ENCODE measurements at regions not wholly inside any gene's neighbourhood (a gene's known extent, or its start where the extent isn't known, plus 50 kb on each side); places are given as distances from the start of the nearest gene placed in this dataset.

DNA sequence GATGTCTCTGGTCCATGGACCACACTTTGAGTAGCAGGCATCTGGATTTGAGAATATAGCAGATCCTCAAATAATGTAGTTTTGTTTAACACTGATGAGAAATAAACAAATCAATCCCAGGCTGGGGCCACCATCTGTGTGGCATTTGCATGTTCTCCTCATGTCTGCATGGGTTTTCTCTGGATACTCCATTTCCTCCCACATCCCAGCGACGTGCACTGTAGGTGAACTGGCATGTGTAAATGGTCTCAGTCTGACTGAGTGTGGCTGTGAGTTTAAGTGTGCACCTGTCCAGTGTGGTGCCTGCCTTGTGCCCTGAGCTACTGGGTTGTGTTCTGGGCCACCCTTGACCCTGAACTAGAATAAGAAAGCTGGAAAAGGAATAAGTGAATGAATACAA is 66.3 kb upstream of the NANOGP8 start:
- DNase-seq, result no peak

DNA sequence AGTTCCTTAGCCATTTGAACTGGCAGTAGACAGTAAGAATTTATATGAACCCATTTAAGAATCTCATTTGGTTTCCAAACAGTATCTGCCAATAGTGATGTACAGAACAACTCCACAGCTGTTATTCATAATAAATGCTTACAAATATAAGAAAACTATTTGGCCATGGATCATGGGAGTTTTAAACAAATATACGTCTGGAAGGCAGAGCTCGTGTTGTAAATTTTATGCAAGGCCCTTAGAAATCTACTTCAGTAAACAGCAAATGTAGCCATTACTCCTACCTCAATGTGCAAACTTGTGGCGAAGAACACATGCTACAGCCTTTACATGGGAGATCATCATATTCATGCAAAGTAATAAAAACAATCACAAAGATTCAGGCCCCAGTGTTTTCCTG is 65.3 kb upstream of the NANOGP8 start:
- no peak for DNase-seq

DNA sequence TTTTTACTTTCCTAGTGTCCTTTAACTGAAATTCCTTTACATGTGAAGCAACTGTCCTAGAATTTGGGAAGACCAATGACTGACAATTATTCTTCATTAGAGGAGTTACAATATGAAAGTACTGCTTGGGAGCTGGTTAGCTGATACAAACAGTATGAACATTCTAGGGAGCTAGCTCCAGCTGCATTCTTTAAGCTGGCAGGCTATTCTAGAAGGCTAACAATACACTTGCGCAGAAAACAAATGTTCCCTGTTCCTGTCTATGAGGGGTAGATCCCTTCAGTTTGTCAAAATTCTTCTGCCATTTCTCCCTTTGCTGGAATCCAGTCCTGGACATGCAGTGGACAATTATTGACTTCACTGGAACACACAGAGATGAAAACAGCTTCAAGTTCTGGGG is 60.2 kb upstream of the NANOGP8 start:
- DNase-seq, result no peak

DNA sequence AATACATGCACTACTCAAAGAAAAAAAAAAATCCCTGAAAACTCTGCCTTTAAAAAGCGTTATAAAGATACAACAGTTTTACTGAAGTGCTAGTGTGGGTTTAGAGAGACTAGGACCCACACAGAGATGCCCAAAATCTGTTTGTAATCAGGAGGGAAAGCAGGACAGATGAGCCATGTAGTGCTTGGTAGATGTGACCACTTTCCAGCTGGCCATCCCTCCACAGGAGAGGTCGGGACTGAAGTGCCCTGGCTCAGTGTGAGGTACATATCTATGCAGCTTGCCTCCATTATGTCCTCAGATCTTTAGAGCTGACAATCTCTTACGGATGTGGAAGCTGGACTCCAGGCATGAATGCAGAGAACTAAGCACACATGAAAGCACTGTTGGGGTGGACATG is 57.5 kb upstream of the NANOGP8 start:
- DNase-seq, result no peak

DNA sequence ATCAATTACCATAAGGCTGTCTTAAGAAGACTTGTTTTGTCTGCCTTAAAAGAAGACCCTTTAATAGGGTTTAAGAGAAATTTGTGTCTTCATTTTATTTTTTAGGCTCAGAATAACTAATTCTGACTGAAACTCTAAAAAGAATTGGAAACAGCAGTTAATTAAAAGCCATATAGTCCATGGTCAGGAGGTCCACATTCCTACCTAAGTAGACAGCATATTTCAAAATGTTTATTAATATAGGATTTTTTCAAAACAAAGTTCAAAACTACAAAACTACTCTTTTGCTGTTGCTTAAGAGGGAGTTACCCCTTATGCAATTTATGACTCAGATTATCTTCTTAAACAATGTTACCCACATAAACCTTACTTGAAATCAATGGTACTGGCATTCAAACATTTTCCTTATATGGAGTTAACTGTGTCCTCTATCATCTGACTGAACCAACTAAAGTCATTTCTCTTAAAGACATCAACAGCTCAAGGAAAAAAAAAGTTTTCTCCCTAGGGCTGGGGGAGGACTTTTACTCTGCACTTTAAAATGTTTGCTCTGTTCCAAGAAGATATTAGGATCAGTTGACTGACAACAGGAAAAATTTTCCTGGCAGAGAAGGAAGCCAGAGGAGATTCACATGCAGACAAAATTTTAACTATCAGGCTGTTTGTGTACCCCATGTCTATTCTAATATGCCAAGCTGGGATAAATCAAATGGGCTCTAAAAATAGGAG is 56.8 kb upstream of the NANOGP8 start:
- no peak for DNase-seq

DNA sequence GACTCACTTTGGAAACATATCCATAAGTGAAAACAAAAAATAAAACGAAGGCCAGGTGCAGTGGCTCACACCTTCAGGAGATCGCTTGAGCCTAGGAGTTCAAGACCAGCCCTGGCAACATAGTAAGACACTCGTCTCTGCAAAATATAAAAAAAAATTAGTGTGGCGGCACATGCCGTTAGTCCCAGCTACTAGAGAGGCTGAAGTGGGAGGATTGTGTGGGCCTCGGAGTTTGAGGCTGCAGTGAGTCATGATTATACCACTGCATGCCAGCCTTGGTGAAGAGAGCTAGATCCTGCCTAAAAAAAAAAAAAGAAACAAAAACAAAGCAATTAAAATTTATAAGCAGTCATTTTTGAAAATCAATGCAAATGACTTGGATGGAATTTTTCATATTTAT is 54.7 kb upstream of the NANOGP8 start:
- DNase-seq, result no peak

DNA sequence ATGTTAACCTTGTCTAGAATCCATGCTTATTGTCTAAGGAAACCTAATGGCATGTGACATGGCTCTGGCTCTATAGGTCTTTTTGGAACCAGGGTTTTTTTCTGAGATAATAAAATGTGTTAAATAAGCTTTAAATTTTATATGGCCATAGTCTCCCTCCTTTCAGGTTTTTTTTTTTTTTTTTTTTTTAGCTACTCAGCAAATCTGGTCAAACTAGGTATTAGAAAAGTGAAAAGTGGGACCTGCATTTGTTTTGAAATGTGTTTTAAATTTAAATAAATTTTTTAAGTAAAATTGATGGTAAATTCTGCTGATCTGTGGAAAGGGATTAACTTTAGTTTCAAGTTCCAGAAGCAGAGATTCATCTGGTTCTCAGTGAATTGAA is 52.1 kb upstream of the NANOGP8 start:
- DNase-seq, result no peak

DNA sequence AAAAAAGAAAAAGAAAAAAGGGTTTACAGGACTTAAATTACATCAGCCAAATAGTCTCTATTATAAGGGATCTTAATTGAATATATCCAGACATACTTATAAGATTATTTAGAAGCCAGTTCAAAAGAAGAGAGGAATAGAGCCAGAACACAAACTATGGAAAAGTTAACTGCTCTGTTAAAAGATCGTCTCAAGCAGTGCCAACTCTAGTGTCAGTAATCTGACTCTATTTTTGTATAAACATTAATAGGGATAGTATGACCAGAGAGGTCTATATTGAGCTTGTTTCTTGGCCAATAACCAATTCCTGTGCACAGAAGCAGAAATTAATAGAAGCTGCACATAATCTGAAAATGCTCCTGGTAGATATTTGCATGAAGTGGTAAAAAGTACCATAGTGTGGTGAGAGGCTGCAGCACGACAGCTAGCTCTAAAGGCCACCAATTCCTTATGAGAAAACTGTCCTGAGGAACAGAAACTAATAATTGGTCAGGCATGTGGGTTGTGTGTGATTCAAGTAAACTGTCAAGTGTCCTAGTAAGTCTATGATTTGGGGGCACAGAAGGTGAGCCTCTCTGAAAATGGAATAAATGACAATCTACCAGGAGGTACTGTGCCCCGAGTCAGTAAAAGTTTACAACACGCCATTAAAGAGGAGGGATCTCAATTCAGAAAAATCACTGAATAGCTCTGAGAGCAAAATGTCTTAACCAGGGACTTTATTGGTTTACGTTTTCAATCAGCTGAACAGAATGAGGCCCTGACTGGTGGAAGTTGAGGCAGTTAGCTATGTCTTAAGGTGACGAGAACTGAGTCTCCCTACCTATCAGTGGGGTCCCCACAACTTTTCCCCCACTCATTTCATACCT is 51.5 kb upstream of the NANOGP8 start:
- no peak for DNase-seq

Data from NCI-H2171 (cell line).